HEK293 (cell line): ENCODE measurements at regions not wholly inside any gene's neighbourhood (a gene's known extent, or its start where the extent isn't known, plus 50 kb on each side); places are given as distances from the start of the nearest gene placed in this dataset.

ENCODE experiments used
- CTCF ChIA-PET: fragments of 350-600 bp; formaldehyde crosslinking; extraction: SDS; loops from one replicate; lab custom pipeline; 2021; ENCODE audit warnings: antibody characterized with exemption; lab: Yijun Ruan, JAX
- POLR2A ChIA-PET: fragments of 300-600 bp; formaldehyde crosslinking; extraction: SDS; loops from one replicate; lab custom pipeline; 2020; ENCODE audit warnings: antibody characterized with exemption, inconsistent platforms; lab: Yijun Ruan, JAX
- H3K27ac ChIP-seq: fragments of 200-500 bp; sonication (Bioruptor generic); 2 replicates; pipeline ENCODE4 v1.5.1; 2014; ENCODE audit warnings: low read depth, low read length, control low read depth, inconsistent platforms; ENCODE audit errors: extremely low read depth
- H3K36me3 ChIP-seq, 2 experiments: fragments of 200-500 bp in 1 of 2; sonication (Bioruptor generic) in 1 of 2; 1 replicate in 1 of 2; 2 replicates in 1 of 2; pipeline ENCODE4 v1.5.1; 2014 to 2017; ENCODE audit warnings: inconsistent platforms in 2 of 2, low read length in 2 of 2; ENCODE audit not compliant: control insufficient read depth in 2 of 2, insufficient read depth in 1 of 2
- H3K4me1 ChIP-seq: fragments of 200-500 bp; sonication (Bioruptor generic); 2 replicates; pipeline ENCODE4 v1.5.1; 2014; ENCODE audit warnings: mild to moderate bottlenecking, low read length, inconsistent platforms; ENCODE audit not compliant: control insufficient read depth, insufficient read depth
- H3K4me3 ChIP-seq: 2 replicates; pipeline ENCODE4 v1.5.1; 2011; ENCODE audit warnings: low read depth, mild to moderate bottlenecking, control low read depth, low read length, moderate library complexity
- H3K9me3 ChIP-seq: fragments of 200-500 bp; sonication (Bioruptor generic); 2 replicates; pipeline ENCODE4 v1.5.1; 2014; ENCODE audit warnings: low read depth, low read length, inconsistent platforms; ENCODE audit not compliant: control insufficient read depth, insufficient read depth
- GLIS2 ChIP-seq: fragments of 450-650 bp; formaldehyde crosslinking; IDR thresholded peaks from 2 replicates; pipeline ENCODE4 v1.5.1; 2016; ENCODE audit warnings: missing biosample characterization, missing genetic modification characterization
- KLF9 ChIP-seq: fragments of 450-650 bp; formaldehyde crosslinking; IDR thresholded peaks from 2 replicates; pipeline ENCODE4 v1.5.1; 2016; ENCODE audit warnings: missing biosample characterization, missing genetic modification characterization, low read depth
- REPIN1 ChIP-seq: fragments of 450-650 bp; formaldehyde crosslinking; IDR thresholded peaks from 2 replicates; pipeline ENCODE4 v1.5.1; 2017; ENCODE audit warnings: missing biosample characterization, missing genetic modification characterization, low read depth
- SCRT2 ChIP-seq: fragments of 450-650 bp; formaldehyde crosslinking; IDR thresholded peaks from 2 replicates; pipeline ENCODE4 v1.5.1; 2016; ENCODE audit warnings: missing biosample characterization, missing genetic modification characterization
- ZBTB48 ChIP-seq: fragments of 450-650 bp; formaldehyde crosslinking; IDR thresholded peaks from 2 replicates; pipeline ENCODE4 v1.5.1; 2016; ENCODE audit warnings: missing biosample characterization, missing genetic modification characterization
- ZNF10 ChIP-seq: fragments of 450-650 bp; formaldehyde crosslinking; IDR thresholded peaks from 2 replicates; pipeline ENCODE4 v1.5.1; 2017; ENCODE audit warnings: missing biosample characterization, missing genetic modification characterization
- ZNF426 ChIP-seq: fragments of 450-650 bp; formaldehyde crosslinking; IDR thresholded peaks from 2 replicates; pipeline ENCODE4 v1.5.1; 2017; ENCODE audit warnings: missing biosample characterization, missing genetic modification characterization, mild to moderate bottlenecking, inconsistent platforms, moderate library complexity
- ZNF433 ChIP-seq: fragments of 450-650 bp; formaldehyde crosslinking; IDR thresholded peaks from 2 replicates; pipeline ENCODE4 v1.5.1; 2016; ENCODE audit warnings: missing biosample characterization, missing genetic modification characterization, low read depth
- ZNF529 ChIP-seq: fragments of 450-650 bp; formaldehyde crosslinking; IDR thresholded peaks from 2 replicates; pipeline ENCODE4 v1.5.1; 2017; ENCODE audit warnings: missing genetic modification characterization, missing biosample characterization; ENCODE audit not compliant: insufficient replicate concordance
- ZNF548 ChIP-seq: fragments of 450-650 bp; formaldehyde crosslinking; IDR thresholded peaks from 2 replicates; pipeline ENCODE4 v1.5.1; 2016; ENCODE audit warnings: missing biosample characterization, missing genetic modification characterization
- ZNF768 ChIP-seq: fragments of 450-650 bp; formaldehyde crosslinking; IDR thresholded peaks from 2 replicates; pipeline ENCODE4 v1.5.1; 2018; ENCODE audit warnings: missing biosample characterization, mild to moderate bottlenecking, missing genetic modification characterization
- TF ChIP-seq, protein P1 (sequence below): fragments of 450-650 bp; formaldehyde crosslinking; IDR thresholded peaks from 2 replicates; pipeline ENCODE4 v1.5.1; 2017; ENCODE audit warnings: missing biosample characterization, missing genetic modification characterization
- TF ChIP-seq, protein P2 (sequence below): fragments of 450-650 bp; formaldehyde crosslinking; IDR thresholded peaks from 2 replicates; pipeline ENCODE4 v1.5.1; 2016; ENCODE audit warnings: missing biosample characterization, missing genetic modification characterization
- TF ChIP-seq, protein P3 (sequence below): fragments of 450-650 bp; formaldehyde crosslinking; IDR thresholded peaks from 2 replicates; pipeline ENCODE4 v1.5.1; 2016; ENCODE audit warnings: missing biosample characterization, missing genetic modification characterization, borderline replicate concordance
- TF ChIP-seq, protein P4 (sequence below): fragments of 450-650 bp; formaldehyde crosslinking; IDR thresholded peaks from 2 replicates; pipeline ENCODE4 v1.5.1; 2016; ENCODE audit warnings: missing biosample characterization, missing genetic modification characterization
- TF ChIP-seq, protein P5 (sequence below): fragments of 450-650 bp; formaldehyde crosslinking; IDR thresholded peaks from 2 replicates; pipeline ENCODE4 v1.5.1; 2016; ENCODE audit warnings: missing biosample characterization, missing genetic modification characterization
- TF ChIP-seq, protein P6 (sequence below): sonication (generic); formaldehyde crosslinking; IDR thresholded peaks from 2 replicates; pipeline ENCODE4 v1.8.1; 2022; ENCODE audit warnings: mild to moderate bottlenecking, moderate library complexity, missing genetic modification reagents

DNA sequence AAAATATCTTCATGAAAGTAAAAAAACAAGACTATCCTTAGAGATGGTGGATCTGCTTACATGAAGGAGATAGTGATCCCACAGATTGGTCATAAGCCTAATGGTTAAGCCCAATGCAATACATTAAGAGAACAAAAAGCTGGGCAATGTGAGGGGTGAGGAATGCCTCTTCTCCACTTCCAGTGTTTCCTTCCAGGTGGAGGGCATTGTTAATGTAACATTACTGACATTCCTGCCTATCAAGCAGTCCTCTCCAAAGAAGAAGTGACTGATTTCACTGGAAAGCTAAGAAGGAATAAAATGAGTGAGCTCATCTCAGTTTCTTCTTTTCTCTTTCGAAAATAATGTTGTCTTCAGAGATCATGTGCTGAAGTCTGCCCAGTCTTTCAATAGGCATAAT lies 207.8 kb downstream of the RAB38 start:
- ChIA-PET POLR2A (no interaction called here), CTCF (no interaction called here)
- H3K9me3 ChIP-seq: no peaks in the 10 kb centered on the region
- TF ChIP-seq ZNF529: no peak
- TF ChIP-seq GLIS2 (tag by site-specific recombination): no peak
- TF ChIP-seq REPIN1 (tag by site-specific recombination): no peak
- TF ChIP-seq ZNF433 (tag by site-specific recombination): no peak
- TF ChIP-seq, protein P1, sequence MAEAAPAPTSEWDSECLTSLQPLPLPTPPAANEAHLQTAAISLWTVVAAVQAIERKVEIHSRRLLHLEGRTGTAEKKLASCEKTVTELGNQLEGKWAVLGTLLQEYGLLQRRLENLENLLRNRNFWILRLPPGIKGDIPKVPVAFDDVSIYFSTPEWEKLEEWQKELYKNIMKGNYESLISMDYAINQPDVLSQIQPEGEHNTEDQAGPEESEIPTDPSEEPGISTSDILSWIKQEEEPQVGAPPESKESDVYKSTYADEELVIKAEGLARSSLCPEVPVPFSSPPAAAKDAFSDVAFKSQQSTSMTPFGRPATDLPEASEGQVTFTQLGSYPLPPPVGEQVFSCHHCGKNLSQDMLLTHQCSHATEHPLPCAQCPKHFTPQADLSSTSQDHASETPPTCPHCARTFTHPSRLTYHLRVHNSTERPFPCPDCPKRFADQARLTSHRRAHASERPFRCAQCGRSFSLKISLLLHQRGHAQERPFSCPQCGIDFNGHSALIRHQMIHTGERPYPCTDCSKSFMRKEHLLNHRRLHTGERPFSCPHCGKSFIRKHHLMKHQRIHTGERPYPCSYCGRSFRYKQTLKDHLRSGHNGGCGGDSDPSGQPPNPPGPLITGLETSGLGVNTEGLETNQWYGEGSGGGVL: no peak
- TF ChIP-seq ZNF10: no peak
- TF ChIP-seq, protein P2, sequence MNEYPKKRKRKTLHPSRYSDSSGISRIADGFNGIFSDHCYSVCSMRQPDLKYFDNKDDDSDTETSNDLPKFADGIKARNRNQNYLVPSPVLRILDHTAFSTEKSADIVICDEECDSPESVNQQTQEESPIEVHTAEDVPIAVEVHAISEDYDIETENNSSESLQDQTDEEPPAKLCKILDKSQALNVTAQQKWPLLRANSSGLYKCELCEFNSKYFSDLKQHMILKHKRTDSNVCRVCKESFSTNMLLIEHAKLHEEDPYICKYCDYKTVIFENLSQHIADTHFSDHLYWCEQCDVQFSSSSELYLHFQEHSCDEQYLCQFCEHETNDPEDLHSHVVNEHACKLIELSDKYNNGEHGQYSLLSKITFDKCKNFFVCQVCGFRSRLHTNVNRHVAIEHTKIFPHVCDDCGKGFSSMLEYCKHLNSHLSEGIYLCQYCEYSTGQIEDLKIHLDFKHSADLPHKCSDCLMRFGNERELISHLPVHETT (tag by site-specific recombination): no peak
- TF ChIP-seq, protein P3, sequence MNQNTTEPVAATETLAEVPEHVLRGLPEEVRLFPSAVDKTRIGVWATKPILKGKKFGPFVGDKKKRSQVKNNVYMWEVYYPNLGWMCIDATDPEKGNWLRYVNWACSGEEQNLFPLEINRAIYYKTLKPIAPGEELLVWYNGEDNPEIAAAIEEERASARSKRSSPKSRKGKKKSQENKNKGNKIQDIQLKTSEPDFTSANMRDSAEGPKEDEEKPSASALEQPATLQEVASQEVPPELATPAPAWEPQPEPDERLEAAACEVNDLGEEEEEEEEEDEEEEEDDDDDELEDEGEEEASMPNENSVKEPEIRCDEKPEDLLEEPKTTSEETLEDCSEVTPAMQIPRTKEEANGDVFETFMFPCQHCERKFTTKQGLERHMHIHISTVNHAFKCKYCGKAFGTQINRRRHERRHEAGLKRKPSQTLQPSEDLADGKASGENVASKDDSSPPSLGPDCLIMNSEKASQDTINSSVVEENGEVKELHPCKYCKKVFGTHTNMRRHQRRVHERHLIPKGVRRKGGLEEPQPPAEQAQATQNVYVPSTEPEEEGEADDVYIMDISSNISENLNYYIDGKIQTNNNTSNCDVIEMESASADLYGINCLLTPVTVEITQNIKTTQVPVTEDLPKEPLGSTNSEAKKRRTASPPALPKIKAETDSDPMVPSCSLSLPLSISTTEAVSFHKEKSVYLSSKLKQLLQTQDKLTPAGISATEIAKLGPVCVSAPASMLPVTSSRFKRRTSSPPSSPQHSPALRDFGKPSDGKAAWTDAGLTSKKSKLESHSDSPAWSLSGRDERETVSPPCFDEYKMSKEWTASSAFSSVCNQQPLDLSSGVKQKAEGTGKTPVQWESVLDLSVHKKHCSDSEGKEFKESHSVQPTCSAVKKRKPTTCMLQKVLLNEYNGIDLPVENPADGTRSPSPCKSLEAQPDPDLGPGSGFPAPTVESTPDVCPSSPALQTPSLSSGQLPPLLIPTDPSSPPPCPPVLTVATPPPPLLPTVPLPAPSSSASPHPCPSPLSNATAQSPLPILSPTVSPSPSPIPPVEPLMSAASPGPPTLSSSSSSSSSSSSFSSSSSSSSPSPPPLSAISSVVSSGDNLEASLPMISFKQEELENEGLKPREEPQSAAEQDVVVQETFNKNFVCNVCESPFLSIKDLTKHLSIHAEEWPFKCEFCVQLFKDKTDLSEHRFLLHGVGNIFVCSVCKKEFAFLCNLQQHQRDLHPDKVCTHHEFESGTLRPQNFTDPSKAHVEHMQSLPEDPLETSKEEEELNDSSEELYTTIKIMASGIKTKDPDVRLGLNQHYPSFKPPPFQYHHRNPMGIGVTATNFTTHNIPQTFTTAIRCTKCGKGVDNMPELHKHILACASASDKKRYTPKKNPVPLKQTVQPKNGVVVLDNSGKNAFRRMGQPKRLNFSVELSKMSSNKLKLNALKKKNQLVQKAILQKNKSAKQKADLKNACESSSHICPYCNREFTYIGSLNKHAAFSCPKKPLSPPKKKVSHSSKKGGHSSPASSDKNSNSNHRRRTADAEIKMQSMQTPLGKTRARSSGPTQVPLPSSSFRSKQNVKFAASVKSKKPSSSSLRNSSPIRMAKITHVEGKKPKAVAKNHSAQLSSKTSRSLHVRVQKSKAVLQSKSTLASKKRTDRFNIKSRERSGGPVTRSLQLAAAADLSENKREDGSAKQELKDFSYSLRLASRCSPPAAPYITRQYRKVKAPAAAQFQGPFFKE (tag by site-specific recombination): no peak
- no peak for TF ChIP-seq SCRT2 (tag by site-specific recombination)
- TF ChIP-seq ZNF426: no peak
- H3K4me1 ChIP-seq: no peaks in the 10 kb centered on the region
- H3K4me3 ChIP-seq: no peak overlapping the region
- no peaks in the 10 kb centered on the region for H3K36me3 ChIP-seq
- no peak overlapping the region for H3K27ac ChIP-seq

DNA sequence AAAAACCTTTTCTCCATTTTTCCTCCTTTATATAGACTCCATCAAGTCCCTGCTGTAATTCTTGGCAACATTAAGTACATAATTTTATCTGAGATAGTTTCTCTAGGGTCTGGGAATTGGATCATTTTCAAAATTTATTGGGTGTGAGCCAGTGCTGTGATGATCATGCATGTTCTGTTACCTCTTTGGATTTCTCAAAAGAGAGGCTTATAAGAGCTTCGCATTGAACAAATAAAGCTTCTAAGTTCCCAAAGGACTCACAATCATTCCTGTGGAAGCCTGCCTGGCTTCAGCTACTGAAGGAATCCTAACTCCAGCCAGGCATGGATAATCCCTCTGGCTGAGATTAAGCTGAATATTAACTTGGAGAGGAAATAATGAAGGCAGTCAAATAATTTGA lies 208.5 kb downstream of the RAB38 start:
- no peaks in the 10 kb centered on the region for H3K4me1 ChIP-seq
- no peaks in the 10 kb centered on the region for H3K9me3 ChIP-seq
- CTCF ChIA-PET: no interaction called here
- no peak overlapping the region for H3K4me3 ChIP-seq
- H3K27ac ChIP-seq: no peak overlapping the region
- POLR2A ChIA-PET: no interaction called here
- H3K36me3 ChIP-seq: no peaks in the 10 kb centered on the region
- no peak for TF ChIP-seq ZNF548 (tag by site-specific recombination)
- TF ChIP-seq ZNF768: no peak
- TF ChIP-seq, protein P4, sequence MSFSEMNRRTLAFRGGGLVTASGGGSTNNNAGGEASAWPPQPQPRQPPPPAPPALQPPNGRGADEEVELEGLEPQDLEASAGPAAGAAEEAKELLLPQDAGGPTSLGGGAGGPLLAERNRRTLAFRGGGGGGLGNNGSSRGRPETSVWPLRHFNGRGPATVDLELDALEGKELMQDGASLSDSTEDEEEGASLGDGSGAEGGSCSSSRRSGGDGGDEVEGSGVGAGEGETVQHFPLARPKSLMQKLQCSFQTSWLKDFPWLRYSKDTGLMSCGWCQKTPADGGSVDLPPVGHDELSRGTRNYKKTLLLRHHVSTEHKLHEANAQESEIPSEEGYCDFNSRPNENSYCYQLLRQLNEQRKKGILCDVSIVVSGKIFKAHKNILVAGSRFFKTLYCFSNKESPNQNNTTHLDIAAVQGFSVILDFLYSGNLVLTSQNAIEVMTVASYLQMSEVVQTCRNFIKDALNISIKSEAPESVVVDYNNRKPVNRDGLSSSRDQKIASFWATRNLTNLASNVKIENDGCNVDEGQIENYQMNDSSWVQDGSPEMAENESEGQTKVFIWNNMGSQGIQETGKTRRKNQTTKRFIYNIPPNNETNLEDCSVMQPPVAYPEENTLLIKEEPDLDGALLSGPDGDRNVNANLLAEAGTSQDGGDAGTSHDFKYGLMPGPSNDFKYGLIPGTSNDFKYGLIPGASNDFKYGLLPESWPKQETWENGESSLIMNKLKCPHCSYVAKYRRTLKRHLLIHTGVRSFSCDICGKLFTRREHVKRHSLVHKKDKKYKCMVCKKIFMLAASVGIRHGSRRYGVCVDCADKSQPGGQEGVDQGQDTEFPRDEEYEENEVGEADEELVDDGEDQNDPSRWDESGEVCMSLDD (tag by site-specific recombination): no peak
- TF ChIP-seq, protein P5, sequence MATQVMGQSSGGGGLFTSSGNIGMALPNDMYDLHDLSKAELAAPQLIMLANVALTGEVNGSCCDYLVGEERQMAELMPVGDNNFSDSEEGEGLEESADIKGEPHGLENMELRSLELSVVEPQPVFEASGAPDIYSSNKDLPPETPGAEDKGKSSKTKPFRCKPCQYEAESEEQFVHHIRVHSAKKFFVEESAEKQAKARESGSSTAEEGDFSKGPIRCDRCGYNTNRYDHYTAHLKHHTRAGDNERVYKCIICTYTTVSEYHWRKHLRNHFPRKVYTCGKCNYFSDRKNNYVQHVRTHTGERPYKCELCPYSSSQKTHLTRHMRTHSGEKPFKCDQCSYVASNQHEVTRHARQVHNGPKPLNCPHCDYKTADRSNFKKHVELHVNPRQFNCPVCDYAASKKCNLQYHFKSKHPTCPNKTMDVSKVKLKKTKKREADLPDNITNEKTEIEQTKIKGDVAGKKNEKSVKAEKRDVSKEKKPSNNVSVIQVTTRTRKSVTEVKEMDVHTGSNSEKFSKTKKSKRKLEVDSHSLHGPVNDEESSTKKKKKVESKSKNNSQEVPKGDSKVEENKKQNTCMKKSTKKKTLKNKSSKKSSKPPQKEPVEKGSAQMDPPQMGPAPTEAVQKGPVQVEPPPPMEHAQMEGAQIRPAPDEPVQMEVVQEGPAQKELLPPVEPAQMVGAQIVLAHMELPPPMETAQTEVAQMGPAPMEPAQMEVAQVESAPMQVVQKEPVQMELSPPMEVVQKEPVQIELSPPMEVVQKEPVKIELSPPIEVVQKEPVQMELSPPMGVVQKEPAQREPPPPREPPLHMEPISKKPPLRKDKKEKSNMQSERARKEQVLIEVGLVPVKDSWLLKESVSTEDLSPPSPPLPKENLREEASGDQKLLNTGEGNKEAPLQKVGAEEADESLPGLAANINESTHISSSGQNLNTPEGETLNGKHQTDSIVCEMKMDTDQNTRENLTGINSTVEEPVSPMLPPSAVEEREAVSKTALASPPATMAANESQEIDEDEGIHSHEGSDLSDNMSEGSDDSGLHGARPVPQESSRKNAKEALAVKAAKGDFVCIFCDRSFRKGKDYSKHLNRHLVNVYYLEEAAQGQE: no peak
- TF ChIP-seq, protein P6, sequence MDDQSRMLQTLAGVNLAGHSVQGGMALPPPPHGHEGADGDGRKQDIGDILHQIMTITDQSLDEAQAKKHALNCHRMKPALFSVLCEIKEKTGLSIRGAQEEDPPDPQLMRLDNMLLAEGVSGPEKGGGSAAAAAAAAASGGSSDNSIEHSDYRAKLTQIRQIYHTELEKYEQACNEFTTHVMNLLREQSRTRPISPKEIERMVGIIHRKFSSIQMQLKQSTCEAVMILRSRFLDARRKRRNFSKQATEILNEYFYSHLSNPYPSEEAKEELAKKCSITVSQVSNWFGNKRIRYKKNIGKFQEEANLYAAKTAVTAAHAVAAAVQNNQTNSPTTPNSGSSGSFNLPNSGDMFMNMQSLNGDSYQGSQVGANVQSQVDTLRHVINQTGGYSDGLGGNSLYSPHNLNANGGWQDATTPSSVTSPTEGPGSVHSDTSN (CRISPR knock-in tag): no peak
- TF ChIP-seq KLF9: no peak
- no peak for TF ChIP-seq ZNF433 (tag by site-specific recombination)
- no peak for TF ChIP-seq ZBTB48 (tag by site-specific recombination)
